ENCODE measurements at regions not wholly inside any gene's neighbourhood (a gene's known extent, or its start where the extent isn't known, plus 50 kb on each side); places are given as distances from the start of the nearest gene placed in this dataset.

DNA sequence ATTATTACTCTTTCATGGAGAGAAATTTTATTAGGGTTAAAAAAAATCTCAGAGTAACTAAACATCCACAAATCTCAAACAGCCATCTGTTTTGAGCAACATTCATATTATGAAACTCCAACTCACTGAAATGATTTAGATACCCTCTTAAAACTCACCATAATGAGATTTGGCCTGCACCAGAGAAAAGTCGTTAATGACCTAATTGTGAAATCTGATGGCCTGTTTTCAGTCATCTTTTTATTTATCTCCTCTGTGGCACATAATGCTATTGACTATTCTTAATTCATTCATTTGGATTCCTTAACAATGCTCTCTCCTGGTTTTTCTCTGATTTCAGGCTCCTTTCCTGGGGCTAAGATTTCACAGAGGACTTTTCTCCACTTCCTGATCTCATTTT, 192.7 kb downstream of the RNF144B start:
- TF ChIP-seq, protein P1, sequence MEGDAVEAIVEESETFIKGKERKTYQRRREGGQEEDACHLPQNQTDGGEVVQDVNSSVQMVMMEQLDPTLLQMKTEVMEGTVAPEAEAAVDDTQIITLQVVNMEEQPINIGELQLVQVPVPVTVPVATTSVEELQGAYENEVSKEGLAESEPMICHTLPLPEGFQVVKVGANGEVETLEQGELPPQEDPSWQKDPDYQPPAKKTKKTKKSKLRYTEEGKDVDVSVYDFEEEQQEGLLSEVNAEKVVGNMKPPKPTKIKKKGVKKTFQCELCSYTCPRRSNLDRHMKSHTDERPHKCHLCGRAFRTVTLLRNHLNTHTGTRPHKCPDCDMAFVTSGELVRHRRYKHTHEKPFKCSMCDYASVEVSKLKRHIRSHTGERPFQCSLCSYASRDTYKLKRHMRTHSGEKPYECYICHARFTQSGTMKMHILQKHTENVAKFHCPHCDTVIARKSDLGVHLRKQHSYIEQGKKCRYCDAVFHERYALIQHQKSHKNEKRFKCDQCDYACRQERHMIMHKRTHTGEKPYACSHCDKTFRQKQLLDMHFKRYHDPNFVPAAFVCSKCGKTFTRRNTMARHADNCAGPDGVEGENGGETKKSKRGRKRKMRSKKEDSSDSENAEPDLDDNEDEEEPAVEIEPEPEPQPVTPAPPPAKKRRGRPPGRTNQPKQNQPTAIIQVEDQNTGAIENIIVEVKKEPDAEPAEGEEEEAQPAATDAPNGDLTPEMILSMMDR (IDR thresholded peaks at IDR 0.05), result no peak
- no peaks in the 10 kb centered on the region for H3K4me1 Mint-ChIP-seq (ENCODE audit: low read depth)
- CTCF ChIA-PET, result no interaction called here
- Histone ChIP-seq H3K4me1 (ENCODE audit: insufficient read depth, low read length) (no peaks in the 10 kb centered on the region), H3K36me3 (ENCODE audit: insufficient read depth, low read length) (no peaks in the 10 kb centered on the region), H3K9me3 (ENCODE audit: control insufficient read depth in 1 of 2, insufficient read depth in 1 of 2, low read length in 2 of 2) (no peaks in the 10 kb centered on the region), H3K27ac (ENCODE audit: low read depth in 1 of 2, low read length in 2 of 2) (no peak overlapping the region), H3K27me3 (ENCODE audit: control insufficient read depth in 1 of 2, insufficient read depth in 2 of 2, low read length in 2 of 2) (peaks cover 4 to 6% of the 10 kb centered on the region in 2 experiments), H3K4me3 (ENCODE audit: low read length) (no peak overlapping the region)
- intact Hi-C loops (cut with DNase I, micrococcal nuclease), result no loop called here
- no peak overlapping the region for H3K27ac Mint-ChIP-seq
- no peak overlapping the region for H3K4me3 Mint-ChIP-seq
- peaks cover 37% of the 10 kb centered on the region for H3K27me3 Mint-ChIP-seq
- no peak for DNase-seq
- POLR2A ChIA-PET, result no interaction called here
- no peak for ATAC-seq (ENCODE audit: poor library complexity)
- no peaks in the 10 kb centered on the region for H3K36me3 Mint-ChIP-seq (ENCODE audit: low read depth)
- no peaks in the 10 kb centered on the region for H3K9me3 Mint-ChIP-seq

DNA sequence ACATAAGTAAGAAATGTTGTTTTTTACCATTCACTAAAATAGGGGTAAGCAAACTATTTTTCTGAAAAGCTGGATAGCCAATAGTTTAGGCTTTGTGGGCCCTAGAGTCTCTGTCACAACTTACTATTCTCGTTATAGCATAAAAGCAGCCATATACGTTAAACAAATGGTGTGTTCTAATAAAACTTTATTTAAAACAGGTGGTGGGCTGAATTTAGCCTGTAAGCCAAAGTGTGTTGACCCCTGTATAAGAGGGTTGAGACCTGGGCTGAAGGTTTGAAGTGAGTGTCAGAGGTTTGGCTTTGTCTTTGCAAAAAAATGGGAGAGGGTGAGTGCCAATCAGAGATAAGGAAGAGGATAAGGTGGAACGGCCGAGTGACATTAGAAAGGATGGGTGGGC, 197.2 kb downstream of the RNF144B start:
- DNase-seq (no peak), ATAC-seq (ENCODE audit: poor library complexity) (no peak)
- ChIA-PET CTCF (no interaction called here), POLR2A (no interaction called here)
- Mint-ChIP-seq H3K27ac (no peak overlapping the region), H3K4me3 (no peak overlapping the region), H3K36me3 (ENCODE audit: low read depth) (no peaks in the 10 kb centered on the region), H3K4me1 (ENCODE audit: low read depth) (no peaks in the 10 kb centered on the region), H3K27me3 (peaks cover 22% of the 10 kb centered on the region), H3K9me3 (no peaks in the 10 kb centered on the region)
- no peaks in the 10 kb centered on the region for H3K36me3 ChIP-seq (ENCODE audit: insufficient read depth, low read length)
- no peaks in the 10 kb centered on the region for H3K4me1 ChIP-seq (ENCODE audit: insufficient read depth, low read length)
- H3K9me3 ChIP-seq (ENCODE audit: control insufficient read depth in 1 of 2, insufficient read depth in 1 of 2, low read length in 2 of 2), result no peaks in the 10 kb centered on the region
- intact Hi-C loops (cut with DNase I, micrococcal nuclease), result no loop called here
- no peaks in the 10 kb centered on the region for H3K27me3 ChIP-seq (ENCODE audit: control insufficient read depth in 1 of 2, insufficient read depth in 2 of 2, low read length in 2 of 2)
- H3K4me3 ChIP-seq (ENCODE audit: low read length), result no peak overlapping the region
- no peak overlapping the region for H3K27ac ChIP-seq (ENCODE audit: low read depth in 1 of 2, low read length in 2 of 2)
- TF ChIP-seq, protein P1 (IDR thresholded peaks at IDR 0.05), result no peak

DNA sequence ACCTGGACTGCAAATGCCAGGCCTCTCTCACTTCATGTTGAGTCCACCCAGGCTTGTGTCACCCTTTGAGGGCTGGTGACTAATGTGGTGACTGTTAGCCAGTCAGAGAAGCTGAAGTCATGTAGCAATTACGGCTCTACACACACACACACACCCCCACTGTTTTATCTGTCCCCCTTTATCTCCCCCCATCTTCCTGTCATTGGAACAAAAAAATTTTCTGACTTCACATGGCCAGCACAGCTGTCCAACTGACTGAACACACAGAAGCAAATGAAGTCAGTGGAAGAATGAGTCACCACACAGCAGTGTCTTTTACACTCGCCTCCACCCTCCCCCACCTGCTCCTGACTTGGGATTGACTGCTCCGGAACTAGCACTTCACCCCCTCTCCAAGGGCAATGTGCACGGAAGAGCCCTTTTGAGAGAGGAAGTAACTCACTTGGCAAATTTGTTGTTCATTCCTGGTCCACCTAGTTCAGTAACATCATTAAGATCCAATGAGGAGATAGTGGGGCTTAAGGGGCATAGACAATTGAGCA, 198.0 kb downstream of the RNF144B start:
- Mint-ChIP-seq H3K36me3 (ENCODE audit: low read depth) (no peaks in the 10 kb centered on the region), H3K9me3 (no peaks in the 10 kb centered on the region), H3K27me3 (peaks cover 21% of the 10 kb centered on the region), H3K4me3 (no peak overlapping the region), H3K4me1 (ENCODE audit: low read depth) (no peaks in the 10 kb centered on the region), H3K27ac (no peak overlapping the region)
- no peaks in the 10 kb centered on the region for H3K9me3 ChIP-seq (ENCODE audit: control insufficient read depth in 1 of 2, insufficient read depth in 1 of 2, low read length in 2 of 2)
- DNase-seq, result no peak
- ChIA-PET CTCF (interaction anchor here (0.6 kb wide), 1 partner anchor 13 kb away, joined by 3 read pairs; no protein-coding TSS in a partner anchor), POLR2A (no interaction called here)
- no peak overlapping the region for H3K4me3 ChIP-seq (ENCODE audit: low read length)
- intact Hi-C loops (cut with DNase I, micrococcal nuclease), result no loop called here
- no peak for ATAC-seq (ENCODE audit: poor library complexity)
- H3K36me3 ChIP-seq (ENCODE audit: insufficient read depth, low read length), result no peaks in the 10 kb centered on the region
- TF ChIP-seq, protein P1 (IDR thresholded peaks at IDR 0.05), result no peak
- H3K27ac ChIP-seq (ENCODE audit: low read depth in 1 of 2, low read length in 2 of 2), result no peak overlapping the region
- H3K4me1 ChIP-seq (ENCODE audit: insufficient read depth, low read length), result no peaks in the 10 kb centered on the region
- no peaks in the 10 kb centered on the region for H3K27me3 ChIP-seq (ENCODE audit: control insufficient read depth in 1 of 2, insufficient read depth in 2 of 2, low read length in 2 of 2)

Data from CD4-positive, alpha-beta T cell (primary cell).